GM23338 (cell line): ENCODE measurements at regions not wholly inside any gene's neighbourhood (a gene's known extent, or its start where the extent isn't known, plus 50 kb on each side); places are given as distances from the start of the nearest gene placed in this dataset.
A peak's percentile ranks its signal among the peaks of the same experiment; 100 is the strongest.

Source experiments
- ATAC-seq: fragments of 200-7000 bp; cut with Tn5 transposase; 3 replicates; pipeline ENCODE4 v1.9.1; 2020
- DNase-seq: peaks from one replicate; pipeline ENCODE4 v3.0.0-alpha.2; 2015; ENCODE audit warnings: low spot score
- H2AFZ ChIP-seq: fragments of 200-600 bp; sonication (generic); 2 replicates; pipeline ENCODE4 v1.8.0; 2016; ENCODE audit warnings: antibody characterized with exemption, mild to moderate bottlenecking, moderate library complexity
- H3F3A ChIP-seq: fragments of 200-600 bp; sonication (generic); replicated peaks from 2 replicates; pipeline ENCODE4 v1.8.0; 2017; ENCODE audit warnings: antibody characterized with exemption, mixed run types, low read depth
- H3K27ac ChIP-seq: fragments of 200-600 bp; sonication (generic); 2 replicates; pipeline ENCODE4 v1.6.1; 2016; ENCODE audit warnings: low read depth
- H3K27me3 ChIP-seq: fragments of 200-600 bp; sonication (generic); 2 replicates; pipeline ENCODE4 v1.8.0; 2016; ENCODE audit warnings: mild to moderate bottlenecking, mixed run types, moderate library complexity; ENCODE audit not compliant: insufficient read depth
- H3K36me3 ChIP-seq: fragments of 200-600 bp; sonication (generic); 2 replicates; pipeline ENCODE4 v1.8.0; 2016; ENCODE audit warnings: mild to moderate bottlenecking; ENCODE audit not compliant: insufficient read depth
- H3K4me1 ChIP-seq: fragments of 200-600 bp; sonication (generic); 2 replicates; pipeline ENCODE4 v1.8.0; 2016; ENCODE audit warnings: mild to moderate bottlenecking, moderate library complexity; ENCODE audit not compliant: insufficient read depth
- H3K4me2 ChIP-seq: fragments of 200-600 bp; sonication (generic); 2 replicates; pipeline ENCODE4 v1.7.1; 2017; ENCODE audit warnings: mixed run types
- H3K4me3 ChIP-seq: fragments of 200-600 bp; sonication (generic); 2 replicates; pipeline ENCODE4 v1.6.1; 2016; ENCODE audit warnings: mixed run types
- H3K79me2 ChIP-seq: fragments of 200-600 bp; sonication (generic); replicated peaks from 2 replicates; pipeline ENCODE4 v1.8.0; 2017; ENCODE audit warnings: mild to moderate bottlenecking; ENCODE audit not compliant: insufficient read depth
- H3K9me2 ChIP-seq: fragments of 200-600 bp; sonication (generic); 2 replicates; pipeline ENCODE4 v1.8.0; 2017; ENCODE audit not compliant: insufficient read depth
- H4K20me1 ChIP-seq: fragments of 200-600 bp; sonication (generic); replicated peaks from 2 replicates; pipeline ENCODE4 v1.8.0; 2017; ENCODE audit warnings: mild to moderate bottlenecking; ENCODE audit not compliant: insufficient read depth
- H3K27ac Mint-ChIP-seq: 2 replicates; pipeline ENCODE4 v1.8.0; 2020; ENCODE audit warnings: inconsistent platforms, mild to moderate bottlenecking, moderate library complexity, mixed read lengths
- H3K27me3 Mint-ChIP-seq: 3 replicates; pipeline ENCODE4 v1.8.0; 2022; ENCODE audit warnings: low read depth, mild to moderate bottlenecking, moderate library complexity, mixed read lengths, inconsistent platforms; ENCODE audit not compliant: insufficient read depth, poor library complexity
- H3K36me3 Mint-ChIP-seq: 3 replicates; pipeline ENCODE4 v1.8.0; 2021; ENCODE audit warnings: low read depth, mild to moderate bottlenecking, inconsistent platforms, moderate library complexity, mixed read lengths
- H3K4me1 Mint-ChIP-seq: 3 replicates; pipeline ENCODE4 v1.8.0; 2020; ENCODE audit warnings: mild to moderate bottlenecking, inconsistent platforms, mixed read lengths
- H3K4me3 Mint-ChIP-seq: 3 replicates; pipeline ENCODE4 v1.8.0; 2021; ENCODE audit warnings: moderate library complexity, mild to moderate bottlenecking, inconsistent platforms, mixed read lengths
- H3K9me3 Mint-ChIP-seq: 3 replicates; pipeline ENCODE4 v1.8.0; 2020; ENCODE audit warnings: moderate library complexity, mild to moderate bottlenecking, inconsistent platforms, mixed read lengths
- CREB1 ChIP-seq: fragments of 250-450 bp; sonication (Bioruptor Pico); IDR thresholded peaks from 2 replicates; pipeline ENCODE4 v1.5.0; 2020; ENCODE audit warnings: low read depth, mild to moderate bottlenecking, moderate library complexity
- POLR2AphosphoS5 ChIP-seq: IDR thresholded peaks from 2 replicates; pipeline ENCODE4 v1.6.1; 2016; ENCODE audit warnings: antibody characterized with exemption, low read depth
- STAT1 ChIP-seq: IDR thresholded peaks from one replicate; pipeline ENCODE4 v1.6.1; 2016; ENCODE audit warnings: antibody characterized with exemption; ENCODE audit not compliant: unreplicated experiment
- ZNF114 ChIP-seq: fragments of 250-450 bp; sonication (Bioruptor Pico); IDR thresholded peaks from 2 replicates; pipeline ENCODE4 v1.5.0; 2020; ENCODE audit warnings: mild to moderate bottlenecking, moderate library complexity
- ZNF331 ChIP-seq: fragments of 250-450 bp; sonication (Bioruptor Pico); IDR thresholded peaks from 2 replicates; pipeline ENCODE4 v1.5.0; 2020; ENCODE audit warnings: low read depth, mild to moderate bottlenecking, moderate library complexity
- TF ChIP-seq, protein P1 (sequence below), 2 experiments: fragments of 200-600 bp in 1 of 2; sonication (generic) in 1 of 2; conservative IDR thresholded peaks; 2 replicates each; pipeline versions ENCODE4 v1.5.1 to v1.6.1; 2016 to 2017; ENCODE audit warnings: antibody characterized with exemption in 2 of 2, low read depth in 2 of 2, mild to moderate bottlenecking in 2 of 2, moderate library complexity in 1 of 2

DNA sequence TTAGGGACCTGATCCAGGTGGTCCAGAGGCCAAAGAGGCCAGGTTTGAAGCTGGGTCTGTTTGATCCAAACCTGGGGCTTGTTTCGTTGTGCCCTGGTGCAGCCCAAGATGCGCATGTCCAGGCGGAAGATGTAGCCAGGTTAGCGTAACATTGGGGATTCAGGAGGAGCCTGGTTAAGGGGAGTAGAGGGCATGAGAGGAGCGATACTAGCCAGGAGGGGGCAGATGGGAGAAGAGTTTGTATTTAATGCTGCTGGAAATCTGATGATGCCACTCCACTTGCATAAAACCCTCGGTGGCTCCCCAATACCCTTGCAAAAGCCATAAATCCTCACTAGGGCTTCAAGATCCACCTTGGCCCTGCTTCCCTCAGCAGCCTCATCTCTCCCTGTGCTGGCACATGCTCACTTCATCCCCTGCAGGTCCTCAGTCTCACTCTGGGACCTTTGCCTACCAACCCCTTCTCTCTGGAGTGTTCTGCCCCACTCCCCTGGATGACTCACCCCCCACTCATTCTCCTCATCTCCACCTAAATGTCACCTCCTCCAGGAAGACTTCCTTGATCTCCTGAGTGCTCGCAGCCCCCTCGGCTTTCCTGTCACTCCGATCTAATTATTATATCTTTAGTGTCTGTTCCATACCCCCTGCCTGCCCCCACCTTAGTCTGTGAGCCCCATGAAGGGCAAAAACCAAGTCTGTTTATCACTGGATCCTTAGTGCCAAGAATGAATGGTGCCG is 95.9 kb downstream of the MIAT start:
- no peaks in the 10 kb centered on the region for H3K79me2 ChIP-seq
- H3K4me1 ChIP-seq, result peaks cover 43% of the 10 kb centered on the region
- H3K27ac ChIP-seq, result no peak overlapping the region
- TF ChIP-seq, protein P1, sequence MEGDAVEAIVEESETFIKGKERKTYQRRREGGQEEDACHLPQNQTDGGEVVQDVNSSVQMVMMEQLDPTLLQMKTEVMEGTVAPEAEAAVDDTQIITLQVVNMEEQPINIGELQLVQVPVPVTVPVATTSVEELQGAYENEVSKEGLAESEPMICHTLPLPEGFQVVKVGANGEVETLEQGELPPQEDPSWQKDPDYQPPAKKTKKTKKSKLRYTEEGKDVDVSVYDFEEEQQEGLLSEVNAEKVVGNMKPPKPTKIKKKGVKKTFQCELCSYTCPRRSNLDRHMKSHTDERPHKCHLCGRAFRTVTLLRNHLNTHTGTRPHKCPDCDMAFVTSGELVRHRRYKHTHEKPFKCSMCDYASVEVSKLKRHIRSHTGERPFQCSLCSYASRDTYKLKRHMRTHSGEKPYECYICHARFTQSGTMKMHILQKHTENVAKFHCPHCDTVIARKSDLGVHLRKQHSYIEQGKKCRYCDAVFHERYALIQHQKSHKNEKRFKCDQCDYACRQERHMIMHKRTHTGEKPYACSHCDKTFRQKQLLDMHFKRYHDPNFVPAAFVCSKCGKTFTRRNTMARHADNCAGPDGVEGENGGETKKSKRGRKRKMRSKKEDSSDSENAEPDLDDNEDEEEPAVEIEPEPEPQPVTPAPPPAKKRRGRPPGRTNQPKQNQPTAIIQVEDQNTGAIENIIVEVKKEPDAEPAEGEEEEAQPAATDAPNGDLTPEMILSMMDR (conservative IDR thresholded peaks at IDR 0.05; ENCODE audit: low read depth in 2 of 2), result peak; percentile 38 to 46; a peak in 3 of 4 replicates
- TF ChIP-seq STAT1, result no peak
- peaks cover 13% of the 10 kb centered on the region for H3K9me3 Mint-ChIP-seq
- H3K36me3 ChIP-seq, result no peaks in the 10 kb centered on the region
- peaks cover 47% of the 10 kb centered on the region for H3K4me1 Mint-ChIP-seq
- peaks cover 18% of the 10 kb centered on the region for H3F3A ChIP-seq
- no peaks in the 10 kb centered on the region for H3K27me3 ChIP-seq
- no peak overlapping the region for H2AFZ ChIP-seq
- no peak overlapping the region; the same call in 1 of the 2 replicates for H3K27ac Mint-ChIP-seq
- H3K4me3 ChIP-seq, result no peak overlapping the region
- peaks cover 18% of the 10 kb centered on the region for H3K36me3 Mint-ChIP-seq
- peak overlapping the region; percentile 60 for H3K4me2 ChIP-seq
- ATAC-seq (peak; percentile 15), DNase-seq (peak; percentile 63)
- no peak overlapping the region for H3K4me3 Mint-ChIP-seq
- H4K20me1 ChIP-seq, result no peaks in the 10 kb centered on the region
- peaks cover 24% of the 10 kb centered on the region for H3K27me3 Mint-ChIP-seq
- H3K9me2 ChIP-seq, result no peaks in the 10 kb centered on the region

DNA sequence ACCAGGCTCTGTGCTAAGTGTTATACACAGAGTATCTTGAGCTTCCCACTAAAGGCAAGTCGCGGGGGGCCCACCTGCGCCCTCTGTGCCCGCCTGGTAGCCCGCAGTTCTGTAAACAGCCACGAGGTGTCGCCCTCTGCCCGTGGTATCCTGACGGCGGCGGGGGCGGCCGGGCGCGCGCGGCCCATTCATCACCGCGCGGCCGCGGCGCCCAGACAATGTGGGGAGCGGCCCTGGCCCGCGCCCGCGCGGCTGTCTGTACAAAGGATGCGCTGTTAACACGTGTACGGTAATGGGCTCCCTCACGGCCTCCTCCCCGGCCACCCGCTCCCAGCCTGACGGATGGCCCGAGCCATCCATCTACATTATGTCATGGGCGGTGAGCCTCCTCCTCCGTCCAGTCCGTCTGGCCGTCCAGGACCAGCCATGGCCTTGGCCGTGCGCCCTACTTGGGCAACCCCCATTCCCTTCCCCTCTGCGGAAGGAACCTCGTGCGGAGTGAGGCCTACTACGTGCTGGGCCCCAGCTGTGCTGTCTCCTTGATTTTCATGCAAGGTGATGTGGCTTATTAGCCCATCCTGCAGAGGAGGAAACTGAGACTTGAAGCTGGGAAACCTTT is 99.4 kb downstream of the MIAT start:
- Histone ChIP-seq H3K4me1 (peaks cover 21% of the 10 kb centered on the region), H4K20me1 (no peaks in the 10 kb centered on the region), H2AFZ (peak overlapping the region; percentile 89), H3K9me2 (no peaks in the 10 kb centered on the region), H3K27me3 (no peaks in the 10 kb centered on the region), H3F3A (peaks cover 10% of the 10 kb centered on the region; the same call in 1 of the 2 replicates), H3K36me3 (no peaks in the 10 kb centered on the region), H3K27ac (no peak overlapping the region), H3K4me2 (peak overlapping the region; percentile 73), H3K4me3 (peak overlapping the region; percentile 52), H3K79me2 (no peaks in the 10 kb centered on the region)
- Mint-ChIP-seq H3K27me3 (peaks cover 20% of the 10 kb centered on the region), H3K4me3 (no peak overlapping the region), H3K9me3 (peaks cover 13% of the 10 kb centered on the region), H3K27ac (no peak overlapping the region), H3K36me3 (peaks cover 18% of the 10 kb centered on the region), H3K4me1 (peaks cover 25% of the 10 kb centered on the region)
- peak; percentile 84 for DNase-seq
- TF ChIP-seq ZNF331 (CRISPR knock-in tag), result no peak
- TF ChIP-seq ZNF114 (CRISPR knock-in tag), result no peak
- peak; percentile 10; the same call in 1 of the 2 replicates for TF ChIP-seq CREB1 (CRISPR knock-in tag)
- no peak for TF ChIP-seq POLR2AphosphoS5
- TF ChIP-seq, protein P1 (conservative IDR thresholded peaks at IDR 0.05; ENCODE audit: low read depth in 2 of 2), result peak; percentile 72 to 80
- peak; percentile 91 for ATAC-seq
